WTC11 (cell line): ENCODE measurements at regions not wholly inside any gene's neighbourhood (a gene's known extent, or its start where the extent isn't known, plus 50 kb on each side); places are given as distances from the start of the nearest gene placed in this dataset.

Experiments
- ATF1 ChIP-seq: sonication (generic); formaldehyde crosslinking; IDR thresholded peaks from 2 replicates; pipeline ENCODE4 v1.8.1; 2023; ENCODE audit warnings: mild to moderate bottlenecking, moderate library complexity, missing genetic modification reagents
- CBFB ChIP-seq: sonication (generic); formaldehyde crosslinking; IDR thresholded peaks from 2 replicates; pipeline ENCODE4 v1.8.1; 2022; ENCODE audit warnings: mild to moderate bottlenecking, low read depth, missing genetic modification reagents
- CREB1 ChIP-seq: sonication (generic); formaldehyde crosslinking; IDR thresholded peaks from 2 replicates; pipeline ENCODE4 v1.8.0; 2023; ENCODE audit warnings: mild to moderate bottlenecking, missing genetic modification reagents
- CTCF ChIP-seq: fragments of 200-600 bp; IDR thresholded peaks from 2 replicates; pipeline ENCODE4 v1.8.0; 2022; ENCODE audit warnings: antibody characterized with exemption
- ERG ChIP-seq: fragments of 250-450 bp; sonication (Bioruptor Pico); IDR thresholded peaks from 2 replicates; pipeline ENCODE4 v1.8.0; 2021; ENCODE audit warnings: mild to moderate bottlenecking
- FOXP1 ChIP-seq: sonication (generic); formaldehyde crosslinking; IDR thresholded peaks from 2 replicates; pipeline ENCODE4 v1.8.0; 2022; ENCODE audit warnings: missing genetic modification reagents, mild to moderate bottlenecking, moderate library complexity, borderline replicate concordance
- HMGXB4 ChIP-seq: sonication (generic); formaldehyde crosslinking; IDR thresholded peaks from 2 replicates; pipeline ENCODE4 v1.8.1; 2023; ENCODE audit warnings: mild to moderate bottlenecking, moderate library complexity, missing genetic modification reagents
- MLX ChIP-seq: sonication (generic); formaldehyde crosslinking; IDR thresholded peaks from 2 replicates; pipeline ENCODE4 v1.8.1; 2023; ENCODE audit warnings: mild to moderate bottlenecking, missing genetic modification reagents, moderate library complexity
- NFYB ChIP-seq: sonication (generic); formaldehyde crosslinking; conservative IDR thresholded peaks from 2 replicates; pipeline ENCODE4 v1.8.0; 2022; ENCODE audit warnings: low read depth, missing genetic modification reagents
- SMAD4 ChIP-seq: sonication (generic); formaldehyde crosslinking; IDR thresholded peaks from 2 replicates; pipeline ENCODE4 v1.8.0; 2022; ENCODE audit warnings: mild to moderate bottlenecking, missing genetic modification reagents
- TP53 ChIP-seq: sonication (generic); formaldehyde crosslinking; IDR thresholded peaks from 2 replicates; pipeline ENCODE4 v1.8.1; 2023; ENCODE audit warnings: mild to moderate bottlenecking, missing genetic modification reagents
- USF2 ChIP-seq: sonication (generic); formaldehyde crosslinking; IDR thresholded peaks from 2 replicates; pipeline ENCODE4 v1.8.1; 2023; ENCODE audit warnings: mild to moderate bottlenecking, missing genetic modification reagents, moderate library complexity
- ZNF219 ChIP-seq: sonication (generic); formaldehyde crosslinking; IDR thresholded peaks from 2 replicates; pipeline ENCODE4 v1.8.0; 2023; ENCODE audit warnings: missing genetic modification reagents, mild to moderate bottlenecking, borderline replicate concordance
- ZNF281 ChIP-seq: sonication (generic); formaldehyde crosslinking; IDR thresholded peaks from 2 replicates; pipeline ENCODE4 v1.8.0; 2023; ENCODE audit warnings: mild to moderate bottlenecking, missing genetic modification reagents

- TF ChIP-seq CREB1 (no peak), HMGXB4 (no peak), CTCF (no peak), CBFB (no peak), TP53 (CRISPR knock-in tag) (no peak), USF2 (CRISPR knock-in tag) (no peak), FOXP1 (CRISPR knock-in tag) (no peak), ATF1 (CRISPR knock-in tag) (no peak), NFYB (CRISPR knock-in tag) (no peak), ZNF219 (CRISPR knock-in tag) (no peak), SMAD4 (CRISPR knock-in tag) (no peak), ERG (CRISPR knock-in tag) (no peak), MLX (CRISPR knock-in tag) (no peak), ZNF281 (no peak)
These were observed 89.9 kb downstream of the IL12A start for GRCh38 chr3:160078533-160078932.
